Neutrophil (primary cell): ENCODE measurements at regions not wholly inside any gene's neighbourhood (a gene's known extent, or its start where the extent isn't known, plus 50 kb on each side); places are given as distances from the start of the nearest gene placed in this dataset.
A peak's percentile ranks its signal among the peaks of the same experiment; 100 is the strongest.

Source experiments
- H3K27ac ChIP-seq: fragments of 200-600 bp; sonication (generic); 2 replicates; pipeline ENCODE4 v1.5.1; 2016; ENCODE audit warnings: mild to moderate bottlenecking, moderate library complexity
- H3K27me3 ChIP-seq: fragments of 200-600 bp; sonication (generic); 2 replicates; pipeline ENCODE4 v1.6.0; 2016; ENCODE audit warnings: mild to moderate bottlenecking
- H3K36me3 ChIP-seq: fragments of 200-600 bp; sonication (generic); 2 replicates; pipeline ENCODE4 v1.5.1; 2017
- H3K4me1 ChIP-seq, 2 experiments: fragments of 200-600 bp in 1 of 2; sonication (generic) in 1 of 2; 1 replicate in 1 of 2; 2 replicates in 1 of 2; pipeline versions ENCODE4 v1.5.1 to v1.6.1; 2013 to 2016; ENCODE audit warnings: low read depth in 1 of 2, low read length in 1 of 2, mild to moderate bottlenecking in 1 of 2, moderate library complexity in 1 of 2; ENCODE audit not compliant: control insufficient read depth in 1 of 2, insufficient read depth in 1 of 2
- H3K4me3 ChIP-seq, 2 experiments: fragments of 200-600 bp in 1 of 2; sonication (generic) in 1 of 2; 1 replicate in 1 of 2; 2 replicates in 1 of 2; pipeline ENCODE4 v1.5.1; 2013 to 2016; ENCODE audit warnings: low read depth in 1 of 2, low read length in 1 of 2, mild to moderate bottlenecking in 1 of 2, moderate library complexity in 1 of 2
- H3K9me3 ChIP-seq: fragments of 200-600 bp; sonication (generic); 2 replicates; pipeline ENCODE4 v1.5.1; 2016
- TF ChIP-seq, protein P1 (sequence below): fragments of 200-600 bp; sonication (generic); IDR thresholded peaks from 2 replicates; pipeline ENCODE4 v1.5.1; 2016; ENCODE audit warnings: antibody characterized with exemption

DNA sequence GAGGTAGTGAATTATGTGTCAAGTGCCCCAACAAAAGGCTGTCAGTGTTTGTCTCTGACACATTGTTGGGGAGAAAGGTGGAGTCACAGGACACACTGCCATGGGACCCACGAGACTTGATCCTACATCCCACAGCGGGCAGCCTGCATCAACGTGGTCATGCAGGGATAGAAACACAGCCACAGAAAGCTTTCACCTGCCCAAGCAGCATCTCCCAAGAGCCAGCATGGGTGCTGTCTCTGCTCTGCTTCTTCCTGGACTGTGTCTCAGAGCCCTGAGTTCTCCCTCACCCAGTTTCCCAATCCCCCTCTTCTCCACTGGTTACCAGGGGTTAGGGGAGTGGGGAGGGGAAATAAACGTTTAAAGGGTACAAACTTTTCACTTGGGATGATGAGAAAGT lies 97.2 kb downstream of the VPREB1 start:
- Histone ChIP-seq H3K36me3 (no peaks in the 10 kb centered on the region), H3K27me3 (no peaks in the 10 kb centered on the region), H3K27ac (no peak overlapping the region), H3K4me3 (no peak overlapping the region), H3K4me1 (peaks cover 14 to 20% of the 10 kb centered on the region in 2 experiments), H3K9me3 (no peaks in the 10 kb centered on the region)
- TF ChIP-seq, protein P1, sequence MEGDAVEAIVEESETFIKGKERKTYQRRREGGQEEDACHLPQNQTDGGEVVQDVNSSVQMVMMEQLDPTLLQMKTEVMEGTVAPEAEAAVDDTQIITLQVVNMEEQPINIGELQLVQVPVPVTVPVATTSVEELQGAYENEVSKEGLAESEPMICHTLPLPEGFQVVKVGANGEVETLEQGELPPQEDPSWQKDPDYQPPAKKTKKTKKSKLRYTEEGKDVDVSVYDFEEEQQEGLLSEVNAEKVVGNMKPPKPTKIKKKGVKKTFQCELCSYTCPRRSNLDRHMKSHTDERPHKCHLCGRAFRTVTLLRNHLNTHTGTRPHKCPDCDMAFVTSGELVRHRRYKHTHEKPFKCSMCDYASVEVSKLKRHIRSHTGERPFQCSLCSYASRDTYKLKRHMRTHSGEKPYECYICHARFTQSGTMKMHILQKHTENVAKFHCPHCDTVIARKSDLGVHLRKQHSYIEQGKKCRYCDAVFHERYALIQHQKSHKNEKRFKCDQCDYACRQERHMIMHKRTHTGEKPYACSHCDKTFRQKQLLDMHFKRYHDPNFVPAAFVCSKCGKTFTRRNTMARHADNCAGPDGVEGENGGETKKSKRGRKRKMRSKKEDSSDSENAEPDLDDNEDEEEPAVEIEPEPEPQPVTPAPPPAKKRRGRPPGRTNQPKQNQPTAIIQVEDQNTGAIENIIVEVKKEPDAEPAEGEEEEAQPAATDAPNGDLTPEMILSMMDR: no peak

DNA sequence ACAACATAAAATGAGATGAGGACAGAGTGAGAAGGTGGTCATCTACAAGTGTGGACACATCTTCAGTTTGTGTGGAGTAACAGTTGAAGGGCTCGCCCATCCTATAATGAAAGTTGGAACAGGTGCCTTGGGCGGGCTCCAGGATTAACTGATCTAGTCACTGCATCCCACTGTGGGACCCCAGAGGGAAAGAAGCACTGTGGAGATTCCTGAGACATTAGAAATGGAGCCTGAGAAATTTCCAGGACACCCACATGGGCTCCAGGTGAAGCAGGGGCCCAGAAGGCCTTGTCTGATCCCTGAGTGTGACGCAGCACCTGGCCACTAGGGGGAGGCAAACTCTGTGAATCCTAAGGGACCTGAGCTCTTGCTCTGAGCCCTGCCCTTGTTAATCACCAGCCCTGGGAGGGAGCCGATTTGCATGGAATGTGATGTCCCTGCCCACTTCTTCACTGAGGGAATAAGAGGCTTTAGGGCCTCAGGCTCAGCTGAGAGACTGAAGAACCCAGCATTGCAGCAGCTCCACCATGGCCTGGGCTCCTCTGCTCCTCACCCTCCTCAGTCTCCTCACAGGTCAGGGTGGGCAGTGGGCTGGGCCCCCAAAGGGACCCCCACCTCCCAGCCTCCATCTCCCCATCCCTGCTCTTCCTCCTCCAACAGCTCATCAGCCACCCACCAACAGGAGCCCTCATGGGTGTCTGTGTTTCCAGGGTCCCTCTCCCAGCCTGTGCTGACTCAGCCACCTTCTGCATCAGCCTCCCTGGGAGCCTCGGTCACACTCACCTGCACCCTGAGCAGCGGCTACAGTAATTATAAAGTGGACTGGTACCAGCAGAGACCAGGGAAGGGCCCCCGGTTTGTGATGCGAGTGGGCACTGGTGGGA lies 98.4 kb downstream of the VPREB1 start:
- Histone ChIP-seq H3K9me3 (no peaks in the 10 kb centered on the region), H3K4me1 (peaks cover 14 to 20% of the 10 kb centered on the region in 2 experiments), H3K27me3 (peaks cover 4% of the 10 kb centered on the region), H3K4me3 (no peak overlapping the region), H3K36me3 (no peaks in the 10 kb centered on the region), H3K27ac (peak overlapping the region; percentile 42)
- TF ChIP-seq, protein P1: peak; percentile 83

- Histone ChIP-seq H3K27me3 (peaks cover 12% of the 10 kb centered on the region), H3K27ac (peak overlapping the region; percentile 42)
- TF ChIP-seq, protein P1: no peak
These were observed 99.2 kb downstream of the VPREB1 start for GRCh38 chr22:22343581-22344296.

DNA sequence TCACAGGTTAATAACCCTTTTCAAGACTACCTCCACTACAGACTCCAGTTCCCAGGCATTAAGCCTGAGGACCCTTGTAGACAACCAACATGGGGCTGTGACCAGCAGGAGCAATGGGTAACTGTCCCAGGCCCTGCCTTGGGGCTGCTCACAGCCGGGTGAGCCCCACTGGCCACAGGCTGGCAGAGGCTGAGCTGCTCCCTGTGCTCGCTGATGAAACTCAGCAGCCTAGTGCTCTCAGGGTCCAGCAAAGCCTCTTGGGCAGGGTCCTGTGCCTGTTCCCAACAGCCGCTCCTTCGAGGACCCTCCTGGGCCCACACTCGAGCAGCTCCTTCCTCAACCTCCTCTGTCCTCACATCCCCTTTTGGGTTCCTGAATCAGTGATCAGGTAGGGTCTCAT lies 99.8 kb downstream of the VPREB1 start:
- H3K27me3 ChIP-seq: peaks cover 19% of the 10 kb centered on the region
- H3K4me1 ChIP-seq: peaks cover 14 to 20% of the 10 kb centered on the region in 2 experiments
- no peak overlapping the region for H3K27ac ChIP-seq
- H3K9me3 ChIP-seq: no peaks in the 10 kb centered on the region
- TF ChIP-seq, protein P1: no peak
- no peaks in the 10 kb centered on the region for H3K36me3 ChIP-seq
- no peak overlapping the region for H3K4me3 ChIP-seq

More at GRCh38 chr22:22343581-22344296, 99.2 kb downstream of the VPREB1 start:
- Histone ChIP-seq H3K9me3 (no peaks in the 10 kb centered on the region), H3K36me3 (no peaks in the 10 kb centered on the region), H3K4me1 (peaks cover 14 to 20% of the 10 kb centered on the region in 2 experiments), H3K4me3 (no peak overlapping the region)

DNA sequence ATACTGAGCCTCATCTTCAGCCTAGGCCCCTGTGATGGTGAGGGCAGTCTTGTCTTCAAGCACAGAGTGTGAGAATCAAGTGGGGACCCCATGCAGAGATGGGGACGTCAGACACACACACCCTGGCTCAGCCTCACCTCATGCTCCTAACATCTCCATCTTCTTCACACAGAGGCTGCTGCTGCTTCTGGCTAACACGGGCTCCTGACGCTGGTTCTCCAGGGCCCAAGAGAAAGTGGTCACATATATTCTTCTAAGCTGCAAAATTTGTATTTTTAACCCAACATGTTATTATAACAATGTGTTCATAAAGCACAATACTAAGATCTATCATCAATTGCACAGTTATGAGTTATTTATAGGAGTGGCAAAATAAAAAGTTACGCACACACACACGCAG lies 101.2 kb downstream of the VPREB1 start:
- TF ChIP-seq, protein P1: no peak
- H3K4me1 ChIP-seq: peaks cover 14 to 20% of the 10 kb centered on the region in 2 experiments
- peaks cover 21% of the 10 kb centered on the region for H3K27me3 ChIP-seq
- H3K9me3 ChIP-seq: no peaks in the 10 kb centered on the region
- H3K4me3 ChIP-seq: no peak overlapping the region
- no peak overlapping the region for H3K27ac ChIP-seq
- no peaks in the 10 kb centered on the region for H3K36me3 ChIP-seq
